HG03103 (cell line): ENCODE measurements at regions not wholly inside any gene's neighbourhood (a gene's known extent, or its start where the extent isn't known, plus 50 kb on each side); places are given as distances from the start of the nearest gene placed in this dataset.
"Not testable (repeated sequence)": the region's sequence is repeated elsewhere in the genome, so short reads cannot be mapped to it uniquely, and the experiment has no call there.

Experiments
- ATAC-seq: cut with Tn5 transposase; IDR thresholded peaks from one replicate; pipeline ENCODE4 v1.9.1; 2021; ENCODE audit warnings: low read depth; ENCODE audit not compliant: unreplicated experiment

- no peak for ATAC-seq
These were observed 95.1 kb upstream of the GRIA3 start for GRCh38 chrX:123088930-123089329.

GRCh38 chrX:123093792-123094191 is 90.3 kb upstream of the GRIA3 start:
- ATAC-seq, result no peak

- ATAC-seq, result no peak
These were observed 75.3 kb upstream of the GRIA3 start for GRCh38 chrX:123108513-123109427.

- no peak for ATAC-seq
These were observed 62.8 kb upstream of the GRIA3 start for GRCh38 chrX:123121241-123121640.

GRCh38 chrX:123129805-123130204 is 54.3 kb upstream of the GRIA3 start:
- not testable (repeated sequence) for ATAC-seq
